G401 (cell line): ENCODE measurements at regions not wholly inside any gene's neighbourhood (a gene's known extent, or its start where the extent isn't known, plus 50 kb on each side); places are given as distances from the start of the nearest gene placed in this dataset.

ENCODE experiments used
- DNase-seq: peaks from one replicate; pipeline ENCODE4 v3.0.0-alpha.2; 2015; ENCODE audit warnings: low spot score
- in situ Hi-C: cut with HindIII; loops from 2 replicates; pipeline ENCODE4 v1.10.0; 2016; ENCODE audit warnings: low sequenced_read_pairs, mixed read lengths

GRCh38 chr3:74722211-74722610 lies 107.8 kb upstream of the CNTN3 start:
- in situ Hi-C loops: no loop called here
- no peak for DNase-seq

GRCh38 chr3:74713977-74714376 lies 99.5 kb upstream of the CNTN3 start:
- DNase-seq: no peak
- in situ Hi-C loops: no loop called here

GRCh38 chr3:74711913-74712512 lies 97.6 kb upstream of the CNTN3 start:
- no peak for DNase-seq
- in situ Hi-C loops: no loop called here

- no peak for DNase-seq
- in situ Hi-C loops: no loop called here
Measured at GRCh38 chr3:74709951-74710350, 95.5 kb upstream of the CNTN3 start.

GRCh38 chr3:74693696-74694393 lies 79.4 kb upstream of the CNTN3 start:
- in situ Hi-C loops: no loop called here

GRCh38 chr3:74693251-74693650 lies 78.8 kb upstream of the CNTN3 start:
- in situ Hi-C loops: no loop called here
- DNase-seq: no peak

More at GRCh38 chr3:74693696-74694393, 79.4 kb upstream of the CNTN3 start:
- DNase-seq: no peak

GRCh38 chr3:74691946-74692345 lies 77.5 kb upstream of the CNTN3 start:
- in situ Hi-C loops: no loop called here
- no peak for DNase-seq

- in situ Hi-C loops: no loop called here
- peak; percentile 1 for DNase-seq
Measured at GRCh38 chr3:74673326-74673725, 58.9 kb upstream of the CNTN3 start.

GRCh38 chr3:74664606-74665005 lies 50.1 kb upstream of the CNTN3 start:
- in situ Hi-C loops: no loop called here
- no peak for DNase-seq
